ENCODE measurements at regions not wholly inside any gene's neighbourhood (a gene's known extent, or its start where the extent isn't known, plus 50 kb on each side); places are given as distances from the start of the nearest gene placed in this dataset.

- TF ChIP-seq CTCF (IDR thresholded peaks at IDR 0.05): no peak
- no peak for TF ChIP-seq POLR2A (IDR thresholded peaks at IDR 0.05)
- no peak for TF ChIP-seq EP300 (IDR thresholded peaks at IDR 0.05)
Measured at GRCh38 chr12:105846331-105846730, 292.4 kb downstream of the NUAK1 start.

Measured in ovary (tissue), 3 donors.